ENCODE measurements at regions not wholly inside any gene's neighbourhood (a gene's known extent, or its start where the extent isn't known, plus 50 kb on each side); places are given as distances from the start of the nearest gene placed in this dataset.
"Not testable (repeated sequence)": the region's sequence is repeated elsewhere in the genome, so short reads cannot be mapped to it uniquely, and the experiment has no call there.

- no peak for DNase-seq (ENCODE audit: low spot score)
- no peak for TF ChIP-seq CTCF (IDR thresholded peaks at IDR 0.05; ENCODE audit: extremely low read depth, missing control alignments)
Measured at GRCh38 chr13:39931505-39931904, 276.0 kb downstream of the COG6 start.

GRCh38 chr13:39932514-39932913 lies 277.1 kb downstream of the COG6 start:
- DNase-seq (ENCODE audit: low spot score): not testable (repeated sequence)

- peak; percentile 25 for DNase-seq (ENCODE audit: low spot score)
- no peak for TF ChIP-seq CTCF (IDR thresholded peaks at IDR 0.05; ENCODE audit: extremely low read depth, missing control alignments)
Measured at GRCh38 chr13:39935155-39935554, 279.7 kb downstream of the COG6 start.

- TF ChIP-seq CTCF (IDR thresholded peaks at IDR 0.05; ENCODE audit: extremely low read depth, missing control alignments): no peak
- no peak for DNase-seq (ENCODE audit: low spot score)
Measured at GRCh38 chr13:39938596-39938995, 283.1 kb downstream of the COG6 start.

GRCh38 chr13:39941236-39941635 lies 285.8 kb downstream of the COG6 start:
- TF ChIP-seq CTCF (IDR thresholded peaks at IDR 0.05; ENCODE audit: extremely low read depth, missing control alignments): no peak
- DNase-seq (ENCODE audit: low spot score): no peak

- DNase-seq (ENCODE audit: low spot score): no peak
- no peak for TF ChIP-seq CTCF (IDR thresholded peaks at IDR 0.05; ENCODE audit: extremely low read depth, missing control alignments)
Measured at GRCh38 chr13:39941911-39942551, 286.6 kb downstream of the COG6 start.

DNA sequence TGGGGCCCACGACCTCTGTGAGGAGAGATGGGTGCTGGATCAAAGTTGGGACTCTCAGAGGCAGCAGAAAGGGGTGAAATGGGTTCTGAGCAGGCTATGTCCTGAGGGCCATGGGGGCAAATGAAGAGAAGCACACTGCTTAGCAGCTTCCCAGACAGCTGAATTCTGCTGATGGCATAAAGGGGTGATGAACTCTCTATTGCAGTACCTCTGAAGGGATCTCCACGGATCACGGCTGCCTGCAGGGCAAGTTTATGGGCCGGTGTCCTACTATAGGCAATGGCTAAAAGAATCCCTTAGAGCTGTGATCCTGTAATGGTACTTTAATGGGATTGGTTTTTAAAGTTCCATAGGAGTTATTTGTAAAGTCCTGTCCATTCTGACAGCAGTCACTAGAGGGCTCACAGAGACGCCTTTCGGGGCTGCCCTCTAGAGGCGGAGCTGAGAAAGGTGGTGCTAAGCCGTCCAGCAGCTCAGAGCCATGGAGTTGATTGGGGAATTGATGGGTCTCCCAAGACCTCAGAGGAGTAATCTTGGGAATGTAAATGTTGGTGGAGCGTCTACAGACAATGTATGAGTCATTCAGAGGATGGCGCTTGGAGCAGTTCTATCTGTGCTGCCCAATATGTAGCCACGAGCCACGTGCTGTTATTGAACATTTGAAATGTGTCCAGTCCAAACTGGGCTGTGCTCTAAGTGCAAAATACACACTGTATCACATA lies 287.3 kb downstream of the COG6 start:
- DNase-seq (ENCODE audit: low spot score): peak; percentile 74
- peak; percentile 99 for TF ChIP-seq CTCF (IDR thresholded peaks at IDR 0.05; ENCODE audit: extremely low read depth, missing control alignments)

GRCh38 chr13:39943711-39944110 lies 288.2 kb downstream of the COG6 start:
- TF ChIP-seq CTCF (IDR thresholded peaks at IDR 0.05; ENCODE audit: extremely low read depth, missing control alignments): no peak
- no peak for DNase-seq (ENCODE audit: low spot score)

All from GM20000 (cell line).